GM12878 (cell line): ENCODE measurements at regions not wholly inside any gene's neighbourhood (a gene's known extent, or its start where the extent isn't known, plus 50 kb on each side); places are given as distances from the start of the nearest gene placed in this dataset.

Experiments
- ATAC-seq: fragments of 200-7000 bp; cut with Tn5 transposase; 3 replicates; pipeline ENCODE4 v1.9.1; 2020; ENCODE audit warnings: mild to moderate bottlenecking, moderate library complexity
- BruUV-seq: library from RNA; stranded (reverse); fragments of 400-500 nt; replicated peaks from 2 replicates; lab custom pipeline; 2021; lab: Mats Ljungman, UMichigan
- CTCF ChIA-PET: fragments of 300-600 bp; sonication (Branson Sonifier 250); formaldehyde crosslinking; extraction: SDS; loops from one replicate; lab custom pipeline; 2021; ENCODE audit warnings: inconsistent platforms; lab: Yijun Ruan, JAX
- POLR2A ChIA-PET: fragments of 350-600 bp; formaldehyde crosslinking; extraction: SDS; loops from one replicate; lab custom pipeline; 2021; ENCODE audit warnings: inconsistent platforms; lab: Charles Lee
- RAD21 ChIA-PET: fragments of 300-600 bp; sonication (Branson Sonifier 250); formaldehyde crosslinking; loops from one replicate; lab custom pipeline; 2023; ENCODE audit warnings: antibody characterized with exemption; ENCODE audit not compliant: unreplicated experiment; lab: Charles Lee
- SMC1A ChIA-PET: fragments of 300-600 bp; sonication (Branson Sonifier 250); formaldehyde crosslinking; loops from one replicate; lab custom pipeline; 2023; ENCODE audit not compliant: unreplicated experiment, uncharacterized antibody; lab: Charles Lee
- DNase-seq: peaks from one replicate; pipeline ENCODE4 v3.0.0-alpha.2; 2011; ENCODE audit warnings: low read depth, low spot score
- FAIRE-seq: peaks from 3 replicates; lab custom pipeline; 2011; peaks lifted over from hg19 to GRCh38; lab: Jason Lieb, UNC
- H2AFZ ChIP-seq: 2 replicates; pipeline ENCODE4 v1.6.0; 2011; ENCODE audit warnings: low read depth, low read length, control low read depth; ENCODE audit not compliant: control insufficient read depth
- H3K27ac ChIP-seq: 2 replicates; pipeline ENCODE4 v1.5.1; 2011; ENCODE audit warnings: control low read depth; ENCODE audit not compliant: control insufficient read depth, insufficient read depth
- H3K27me3 ChIP-seq, 2 experiments: replicated peaks in 1 of 2; 2 replicates each; pipeline versions ENCODE4 v1.6.0 to v1.6.1; 2011; ENCODE audit warnings: low read length in 1 of 2; ENCODE audit not compliant: control insufficient read depth in 2 of 2, insufficient read depth in 2 of 2
- H3K36me3 ChIP-seq, 2 experiments: 2 replicates each; pipeline ENCODE4 v1.5.1; 2011; ENCODE audit warnings: low read length in 1 of 2; ENCODE audit not compliant: control insufficient read depth in 2 of 2, insufficient read depth in 2 of 2
- H3K4me1 ChIP-seq: 2 replicates; pipeline ENCODE4 v1.6.1; 2011; ENCODE audit warnings: mild to moderate bottlenecking, low read length, moderate library complexity, mixed read lengths; ENCODE audit not compliant: control insufficient read depth, insufficient read depth
- H3K4me2 ChIP-seq: 2 replicates; pipeline ENCODE4 v1.6.0; 2011; ENCODE audit warnings: control low read depth; ENCODE audit not compliant: control insufficient read depth, insufficient read depth
- H3K4me3 ChIP-seq: fragments of 200-600 bp; sonication (generic); 2 replicates; pipeline ENCODE4 v1.5.1; 2016
- H3K79me2 ChIP-seq: 2 replicates; pipeline ENCODE4 v1.6.0; 2011; ENCODE audit warnings: low read length; ENCODE audit not compliant: control insufficient read depth, insufficient read depth
- H3K9ac ChIP-seq: 2 replicates; pipeline ENCODE4 v1.8.0; 2011; ENCODE audit warnings: low read length, control low read depth, mixed read lengths; ENCODE audit not compliant: control insufficient read depth, insufficient read depth
- H3K9me3 ChIP-seq: replicated peaks from 3 replicates; pipeline ENCODE4 v1.5.1; 2011; ENCODE audit warnings: mild to moderate bottlenecking, low read length; ENCODE audit not compliant: control insufficient read depth, insufficient read depth
- H4K20me1 ChIP-seq: 2 replicates; pipeline ENCODE4 v1.6.0; 2011; ENCODE audit not compliant: control insufficient read depth, insufficient read depth
- BCL11A ChIP-seq: IDR thresholded peaks from 2 replicates; pipeline ENCODE4 v1.6.1; 2011; ENCODE audit warnings: low read depth, low read length
- CBX5 ChIP-seq: sonication (generic); IDR thresholded peaks from 2 replicates; pipeline ENCODE4 v1.6.1; 2016; ENCODE audit warnings: low read depth, moderate library complexity, mild to moderate bottlenecking, inconsistent platforms
- CEBPB ChIP-seq, 2 experiments: fragments of 150-350 bp in 1 of 2; IDR thresholded peaks; 2 replicates each; pipeline ENCODE4 v1.6.1; 2012 to 2014; ENCODE audit warnings: low read depth in 2 of 2, low read length in 2 of 2, borderline replicate concordance in 1 of 2, inconsistent platforms in 1 of 2
- CEBPZ ChIP-seq: fragments of 150-350 bp; IDR thresholded peaks from 2 replicates; pipeline ENCODE4 v1.6.1; 2016; ENCODE audit warnings: low read depth, low read length
- EP300 ChIP-seq, 2 experiments: fragments of 150-350 bp in 1 of 2; IDR thresholded peaks; 2 replicates each; pipeline ENCODE4 v1.6.1; 2011 to 2012; ENCODE audit warnings: low read depth in 2 of 2, low read length in 2 of 2, borderline replicate concordance in 1 of 2, improper control_type of control experiment in 1 of 2, inconsistent platforms in 1 of 2; ENCODE audit not compliant: control insufficient read depth in 1 of 2
- EZH2 ChIP-seq: IDR thresholded peaks from 2 replicates; pipeline ENCODE4 v1.6.1; 2012; ENCODE audit warnings: low read depth, mild to moderate bottlenecking, control low read depth, inconsistent platforms, low read length, borderline replicate concordance; ENCODE audit not compliant: control insufficient read depth
- GABPA ChIP-seq: IDR thresholded peaks from 2 replicates; pipeline ENCODE4 v1.6.1; 2014; ENCODE audit warnings: antibody characterized with exemption, low read depth, mild to moderate bottlenecking, inconsistent platforms
- GATAD2B ChIP-seq: fragments of 450-650 bp; conservative IDR thresholded peaks from 2 replicates; pipeline ENCODE4 v1.6.1; 2017; ENCODE audit warnings: low read depth, mild to moderate bottlenecking, moderate library complexity
- MYC ChIP-seq: IDR thresholded peaks from 2 replicates; pipeline ENCODE4 v1.6.1; 2011; ENCODE audit warnings: mild to moderate bottlenecking, low read length, moderate library complexity, inconsistent platforms; ENCODE audit not compliant: insufficient read depth, insufficient replicate concordance, insufficient read length, severe bottlenecking
- NBN ChIP-seq: fragments of 450-650 bp; IDR thresholded peaks from 2 replicates; pipeline ENCODE4 v1.6.1; 2016
- REST ChIP-seq: IDR thresholded peaks from 2 replicates; pipeline ENCODE4 v1.6.1; 2012; ENCODE audit warnings: mild to moderate bottlenecking, low read depth, low read length
- RUNX3 ChIP-seq: IDR thresholded peaks from 2 replicates; pipeline ENCODE4 v1.6.1; 2012; ENCODE audit warnings: low read length, inconsistent platforms
- TCF3 ChIP-seq: IDR thresholded peaks from 2 replicates; pipeline ENCODE4 v1.6.1; 2012; ENCODE audit warnings: low read depth, mild to moderate bottlenecking, low read length, borderline replicate concordance; ENCODE audit not compliant: insufficient read depth
- in situ Hi-C: fragments of 300-500 bp; cut with MboI; formaldehyde crosslinking; loops from 9 replicates; pipeline ENCODE4 v1.14.3; 2018; ENCODE audit warnings: mixed read lengths
- intact Hi-C: fragments of 100-400 bp; cut with micrococcal nuclease; formaldehyde crosslinking; loops from one replicate; pipeline ENCODE4 v1.14.2; 2022; ENCODE audit not compliant: unreplicated experiment

- no peak for TF ChIP-seq EP300 (IDR thresholded peaks at IDR 0.05; ENCODE audit: borderline replicate concordance in 1 of 2, control insufficient read depth in 1 of 2, low read depth in 2 of 2, low read length in 2 of 2)
- TF ChIP-seq GATAD2B = no peak
Observed at GRCh38 chr13:99629641-99630040, 128.4 kb downstream of the TM9SF2 start (continued).

GRCh38 chr13:99628442-99628841 lies 127.2 kb downstream of the TM9SF2 start:
- SMC1A ChIA-PET = no interaction called here
- Histone ChIP-seq H3K9ac (no peak overlapping the region; the same call in 1 of the 2 replicates), H2AFZ (no peak overlapping the region), H3K4me2 (no peak overlapping the region), H3K36me3 (no peaks in the 10 kb centered on the region), H3K9me3 (no peaks in the 10 kb centered on the region; the same call in 2 of the 3 replicates), H4K20me1 (no peaks in the 10 kb centered on the region), H3K79me2 (no peaks in the 10 kb centered on the region), H3K27me3 (no peaks in the 10 kb centered on the region; a peak in 1 of 4 replicates), H3K27ac (no peak overlapping the region), H3K4me3 (no peak overlapping the region), H3K4me1 (no peaks in the 10 kb centered on the region)
- no peak for FAIRE-seq
- intact Hi-C loops (no loop called here), in situ Hi-C loops (no loop called here)
- RAD21 ChIA-PET = no interaction called here
- CTCF ChIA-PET = interaction anchor here (1.5 to 2.1 kb wide), 2 partner anchors 28 kb away, joined by 4 to 6 read pairs; no protein-coding TSS in a partner anchor
- no peak for ATAC-seq
- no peak for DNase-seq
- POLR2A ChIA-PET = no interaction called here
- TF ChIP-seq TCF3 (no peak), GABPA (no peak), BCL11A (no peak), CEBPZ (no peak), REST (no peak), CBX5 (no peak), RUNX3 (no peak), CEBPB (IDR thresholded peaks at IDR 0.05; ENCODE audit: borderline replicate concordance in 1 of 2, low read depth in 2 of 2, low read length in 2 of 2) (no peak), MYC (no peak), NBN (no peak), EZH2 (no peak)
- no TSS peak for BruUV-seq
